UCSD-AML1 (cell line): ENCODE measurements at regions not wholly inside any gene's neighbourhood (a gene's known extent, or its start where the extent isn't known, plus 50 kb on each side); places are given as distances from the start of the nearest gene placed in this dataset.

Experiments used
- DNase-seq: peaks from one replicate; lab custom pipeline; 2025; ENCODE audit not compliant: unreplicated experiment; lab: John Stamatoyannopoulos, UW

DNA sequence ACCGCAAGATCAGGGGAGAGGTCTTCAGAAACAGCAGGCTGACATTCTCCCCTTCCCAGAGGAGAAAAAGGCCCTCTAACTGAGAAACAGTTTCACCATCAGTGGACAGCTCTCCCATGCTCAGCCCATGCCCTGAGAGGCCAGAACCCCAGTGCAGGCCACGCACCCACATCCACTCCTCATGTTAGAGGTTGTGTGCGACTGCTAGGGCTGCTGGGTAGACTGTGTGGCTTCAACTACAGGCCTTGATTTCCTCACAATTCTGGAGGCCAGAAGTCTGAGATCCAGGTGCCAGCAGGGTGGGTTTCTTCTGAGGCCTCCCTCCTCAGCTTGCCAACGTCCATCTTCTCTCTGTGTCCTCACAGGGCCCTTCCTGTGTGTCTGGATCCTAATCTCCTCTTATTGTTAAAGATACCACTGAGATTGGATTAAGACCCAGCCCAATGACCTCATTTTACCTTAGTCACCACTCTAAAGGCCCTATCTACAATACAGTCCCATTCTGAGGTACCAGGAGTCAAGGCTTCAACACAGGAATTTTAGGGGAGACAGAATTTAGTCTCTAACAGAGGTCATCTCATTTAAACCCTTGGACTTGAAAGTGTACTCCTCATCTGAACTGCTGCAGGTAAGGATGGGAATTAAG lies 67.7 kb upstream of the CD93 start:
- DNase-seq = no peak

DNA sequence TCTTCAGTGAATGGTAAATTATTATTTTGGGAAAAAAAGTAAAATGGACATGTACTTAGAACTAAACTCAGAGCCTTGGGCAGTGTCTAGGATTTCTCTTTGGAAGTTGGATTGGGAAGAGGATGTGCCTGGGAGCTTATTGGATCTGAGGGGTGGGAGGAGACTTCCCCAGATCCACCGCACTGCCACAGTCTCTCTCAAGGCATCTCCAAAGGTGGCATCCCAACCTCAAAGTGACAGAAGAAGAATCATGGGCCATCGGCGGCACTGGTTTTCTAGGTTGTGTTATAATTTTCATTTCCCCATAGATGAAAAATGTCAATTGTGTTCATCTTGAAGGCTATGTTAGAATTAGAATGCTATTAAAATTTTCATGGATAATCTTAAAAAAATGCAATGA lies 66.8 kb upstream of the CD93 start:
- DNase-seq = no peak

DNA sequence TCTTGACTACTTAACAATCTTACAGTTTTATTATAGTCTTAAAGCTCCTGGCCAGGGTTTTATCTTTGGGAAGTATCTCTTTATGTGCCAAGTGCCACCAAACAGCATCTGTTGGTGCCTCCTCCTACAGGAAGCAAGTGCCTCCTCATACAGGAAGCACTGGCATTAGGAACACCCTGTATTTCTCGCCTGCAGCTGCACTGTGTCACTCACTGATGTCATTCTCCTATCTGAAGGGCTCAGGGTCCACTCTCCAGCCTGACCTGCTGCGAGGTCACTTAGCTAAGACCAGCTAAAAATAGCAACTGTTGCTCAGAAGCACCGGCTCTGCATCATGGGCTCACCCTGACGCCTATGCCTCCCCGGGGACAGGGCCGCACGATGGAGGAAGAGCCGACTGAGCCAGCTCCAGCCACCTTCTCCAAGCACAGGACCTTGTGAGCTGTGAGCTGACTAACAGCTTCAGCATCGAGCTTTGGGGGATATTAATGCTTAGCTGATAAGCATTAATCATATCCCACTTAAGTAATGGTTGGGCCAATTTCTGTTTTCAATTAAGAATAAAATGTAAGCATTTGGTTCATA lies 66.3 kb upstream of the CD93 start:
- peak; percentile 60 for DNase-seq

DNA sequence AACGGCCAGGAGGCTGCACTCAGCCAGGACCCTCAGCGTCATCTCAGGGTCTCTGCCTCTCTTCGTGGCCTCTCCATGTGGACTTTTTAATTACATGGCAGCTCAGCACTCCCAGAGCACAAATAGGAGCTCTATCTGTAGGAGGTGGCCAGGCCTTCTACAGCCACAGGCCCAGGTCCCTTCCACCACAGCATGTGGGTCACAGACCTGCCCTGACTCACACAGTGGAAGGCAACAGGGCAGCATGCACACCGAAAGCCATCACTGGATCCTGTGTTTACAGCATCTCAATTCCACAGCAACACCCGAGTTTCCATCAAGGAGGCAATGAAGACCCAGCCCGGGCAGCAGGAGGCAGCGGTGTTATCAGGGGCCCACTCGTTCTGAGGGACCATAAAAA lies 65.8 kb upstream of the CD93 start:
- DNase-seq = no peak

DNA sequence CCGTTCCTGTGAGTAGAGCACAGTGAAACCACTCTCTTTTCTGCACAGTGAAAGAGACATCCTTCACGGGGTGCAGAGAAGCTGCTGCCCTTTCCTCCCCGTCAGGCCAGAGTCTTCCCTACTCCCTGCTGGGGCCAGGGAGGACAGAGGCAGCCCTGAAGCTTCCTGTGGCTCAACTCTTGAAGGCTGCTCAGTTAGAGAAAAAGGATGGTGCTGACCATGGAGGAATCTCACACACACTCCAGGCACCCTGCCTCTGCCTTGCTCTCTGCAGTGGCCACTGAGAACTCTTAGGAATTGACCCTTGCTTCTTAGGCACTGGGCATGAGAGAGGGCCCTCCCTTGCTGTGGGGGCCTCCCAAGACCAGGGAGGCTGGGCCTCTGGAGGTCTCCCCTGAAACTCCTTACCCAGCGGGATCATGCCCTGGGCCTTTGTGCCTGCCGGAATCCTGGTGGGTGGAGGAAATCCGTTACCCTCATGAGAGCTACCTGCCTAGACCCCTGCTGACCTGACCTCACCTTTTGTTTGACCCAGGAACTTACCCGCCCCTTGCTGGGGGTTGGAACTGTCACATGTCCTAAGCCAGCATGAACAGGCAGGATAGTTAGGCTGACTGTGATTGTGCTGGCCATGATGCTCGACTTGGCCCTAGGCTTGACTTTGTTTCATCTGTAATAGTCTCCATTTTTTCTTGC lies 65.0 kb upstream of the CD93 start:
- DNase-seq = no peak

DNA sequence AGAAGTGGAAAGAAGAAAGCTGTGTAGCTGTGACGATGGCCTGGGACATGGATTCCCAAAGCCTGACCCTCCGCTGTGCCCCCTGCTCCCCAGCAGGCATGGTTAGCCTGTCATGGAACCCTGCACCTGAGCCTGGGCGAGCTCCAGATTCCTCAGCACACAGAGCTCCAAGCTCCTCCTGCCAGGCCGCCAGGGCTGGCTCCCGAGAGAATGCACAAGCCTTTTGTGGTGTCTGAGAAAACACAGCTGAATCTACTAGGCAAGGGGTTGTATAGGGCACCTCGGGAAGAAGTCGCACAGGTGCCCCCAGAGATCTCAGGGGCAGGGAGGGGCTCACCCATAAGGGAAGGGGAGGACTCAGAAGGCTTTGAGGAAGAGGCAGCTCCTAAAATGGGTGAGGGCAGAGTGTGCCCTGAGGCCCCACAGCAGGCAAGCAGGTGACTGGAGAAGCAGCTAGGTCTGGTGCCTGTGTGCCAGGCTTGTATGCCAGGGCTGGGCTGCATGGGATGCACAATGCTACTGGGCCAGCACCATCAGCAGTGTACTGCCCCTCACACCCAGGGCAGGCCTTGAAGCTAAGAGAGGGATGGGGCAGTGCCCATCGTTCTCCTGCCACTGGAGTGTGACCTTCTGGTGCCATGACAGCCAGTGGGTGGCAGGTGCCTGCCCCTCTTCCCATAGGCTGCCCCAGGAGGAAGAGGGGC lies 64.3 kb upstream of the CD93 start:
- no peak for DNase-seq

DNA sequence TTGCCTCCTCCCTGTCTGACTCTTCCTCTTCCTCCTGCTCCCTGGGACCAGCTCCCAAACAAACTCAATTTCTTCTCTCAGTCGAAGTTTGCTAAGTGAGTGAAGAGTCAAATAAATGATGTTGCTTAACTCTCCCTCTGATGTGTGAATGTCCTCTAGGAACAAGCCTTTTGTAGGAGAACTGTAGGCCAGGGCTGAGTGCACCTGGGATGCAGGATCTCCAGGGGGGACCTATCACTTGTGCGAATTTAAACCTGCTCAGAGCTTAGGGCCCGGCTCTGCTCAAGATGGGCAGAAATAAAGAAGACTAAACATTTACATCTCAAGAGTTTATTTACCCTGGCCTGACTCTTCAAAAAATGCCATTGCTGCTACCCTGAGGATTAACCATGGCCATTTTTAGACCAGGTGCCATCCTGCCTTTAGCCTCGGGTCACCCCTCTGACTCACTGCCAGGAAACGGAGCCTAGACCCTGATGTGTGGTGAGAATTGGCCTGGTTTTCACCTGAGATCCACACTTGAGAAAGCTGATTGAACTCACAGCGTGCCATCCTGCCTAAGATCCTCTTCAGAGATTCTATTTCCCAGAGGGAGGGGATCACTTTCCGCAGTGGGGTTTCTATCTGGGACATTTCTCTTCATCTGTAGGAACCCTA lies 63.6 kb upstream of the CD93 start:
- DNase-seq = no peak

DNA sequence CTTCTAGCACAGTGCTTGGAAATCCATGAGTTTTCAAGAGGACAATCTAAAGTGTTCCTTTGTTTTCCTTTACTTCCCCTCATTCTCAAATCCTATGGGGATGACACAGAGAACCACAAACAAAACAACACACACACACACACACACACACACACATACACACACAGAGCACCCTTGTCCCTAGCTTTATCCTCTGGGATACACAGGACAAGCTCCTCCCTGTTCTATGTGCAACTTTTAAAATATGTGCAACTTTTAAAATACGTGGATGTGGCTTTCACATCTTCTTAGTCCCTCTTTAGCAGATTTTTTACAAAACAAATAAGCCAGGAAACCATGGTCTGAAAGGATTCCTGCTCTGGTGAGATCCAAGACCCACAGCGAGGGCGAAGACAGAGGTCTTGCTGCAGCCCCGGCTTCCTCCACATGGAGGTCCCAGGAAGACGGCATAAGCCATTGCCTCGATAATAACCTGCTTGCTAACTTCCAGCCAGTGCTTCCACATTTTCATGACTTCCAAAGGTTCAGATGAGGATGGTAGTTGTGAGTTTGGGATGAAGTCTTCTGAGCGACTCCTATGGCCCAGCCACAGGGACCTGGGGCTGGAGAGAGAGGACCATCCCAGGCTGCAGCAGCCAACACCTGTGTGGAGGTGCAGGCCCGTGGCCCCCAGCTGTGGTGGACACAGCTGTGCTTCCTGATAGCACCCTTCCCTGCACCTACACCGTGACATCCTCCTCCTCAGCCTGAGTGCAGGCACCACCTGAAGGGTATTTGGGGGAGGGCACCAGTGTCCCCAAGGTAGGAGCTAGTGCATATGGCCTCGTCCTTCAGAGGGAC lies 62.8 kb upstream of the CD93 start:
- DNase-seq = no peak

DNA sequence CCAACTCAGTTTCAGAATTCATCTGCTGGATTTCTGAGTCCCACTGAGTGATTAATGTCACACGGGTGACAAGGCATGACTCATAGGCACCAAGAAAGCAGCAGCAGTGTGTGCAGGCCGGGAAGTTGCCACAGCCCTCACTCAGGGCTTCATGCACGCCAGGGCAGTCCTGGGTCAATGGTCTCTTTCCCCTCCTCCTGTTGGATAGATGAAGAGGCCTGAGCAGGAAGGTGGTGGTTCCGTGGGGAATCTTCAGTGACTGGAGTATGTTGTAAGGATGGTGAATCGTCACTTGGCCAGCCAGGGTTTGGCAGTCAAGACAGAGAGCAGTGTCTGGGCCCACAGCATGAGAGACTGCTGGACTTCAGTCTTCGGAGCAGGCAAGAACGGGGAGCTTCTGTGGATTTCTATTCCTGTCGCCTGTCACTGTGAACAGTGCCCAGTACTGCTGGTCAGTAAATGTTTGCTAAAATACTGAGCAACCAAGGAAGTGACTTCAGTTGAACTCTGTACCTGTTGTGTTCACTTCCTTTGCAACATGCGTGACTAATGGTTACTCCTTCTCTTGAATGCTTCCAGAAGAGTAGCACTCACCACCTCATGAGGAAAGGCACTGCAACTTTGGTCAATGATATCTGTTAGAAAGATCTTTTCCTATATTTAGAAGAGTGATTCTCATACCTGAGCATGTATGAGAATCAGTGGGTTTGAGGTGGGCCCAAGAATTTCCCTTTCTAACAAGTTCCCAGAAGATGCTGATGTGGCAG lies 62.0 kb upstream of the CD93 start:
- peak; percentile 60 for DNase-seq

DNA sequence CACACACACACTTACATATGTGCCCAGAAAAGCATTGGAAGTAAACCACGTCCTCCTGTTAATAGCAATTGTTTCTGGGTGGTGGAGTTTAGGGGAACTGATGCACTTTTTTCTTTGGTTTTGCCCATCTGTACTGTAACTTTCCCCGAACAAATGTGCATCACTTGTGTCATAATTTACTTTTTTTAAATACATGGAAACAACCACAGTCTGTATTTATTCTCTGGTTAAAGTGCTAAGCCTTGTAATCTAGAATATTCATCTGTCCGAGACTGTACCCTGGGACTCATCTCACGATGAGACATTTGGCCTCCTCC lies 61.5 kb upstream of the CD93 start:
- DNase-seq = no peak

DNA sequence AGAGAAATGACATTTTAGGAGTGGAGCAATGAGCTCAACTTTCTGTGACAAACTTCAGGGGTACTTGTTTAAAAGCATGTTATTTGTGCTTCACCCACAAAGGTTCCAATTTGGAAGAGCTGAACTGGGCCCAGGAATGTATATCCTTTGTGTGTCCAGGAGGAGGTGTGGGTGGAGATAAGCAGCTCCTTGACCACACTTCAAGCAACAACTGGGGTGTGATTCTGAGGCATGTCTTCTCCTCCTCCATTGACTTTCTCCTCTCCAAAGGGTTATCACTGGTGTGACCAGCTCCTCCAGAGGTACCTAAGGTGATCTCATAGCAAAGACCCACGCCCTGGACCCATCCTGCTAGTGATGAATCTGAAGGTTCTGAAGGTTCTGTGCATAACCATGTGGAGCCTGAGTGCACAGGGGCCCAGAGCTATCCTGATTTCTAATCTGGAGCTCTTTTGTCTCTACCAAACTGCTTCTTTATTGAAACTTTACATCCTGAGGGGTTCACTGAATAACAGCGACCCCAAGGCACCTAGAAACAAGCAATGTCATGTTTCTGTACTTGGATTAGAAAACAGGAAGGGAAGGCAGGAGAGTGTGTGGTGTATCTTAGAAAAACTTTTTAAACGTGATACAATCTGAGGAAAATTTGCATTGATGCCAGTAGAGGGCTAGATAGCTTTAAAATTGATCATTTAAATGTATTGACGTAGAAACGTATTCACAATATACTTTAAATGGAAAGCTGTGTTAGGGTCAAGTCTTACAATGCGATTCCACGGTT lies 60.9 kb upstream of the CD93 start:
- DNase-seq = no peak

DNA sequence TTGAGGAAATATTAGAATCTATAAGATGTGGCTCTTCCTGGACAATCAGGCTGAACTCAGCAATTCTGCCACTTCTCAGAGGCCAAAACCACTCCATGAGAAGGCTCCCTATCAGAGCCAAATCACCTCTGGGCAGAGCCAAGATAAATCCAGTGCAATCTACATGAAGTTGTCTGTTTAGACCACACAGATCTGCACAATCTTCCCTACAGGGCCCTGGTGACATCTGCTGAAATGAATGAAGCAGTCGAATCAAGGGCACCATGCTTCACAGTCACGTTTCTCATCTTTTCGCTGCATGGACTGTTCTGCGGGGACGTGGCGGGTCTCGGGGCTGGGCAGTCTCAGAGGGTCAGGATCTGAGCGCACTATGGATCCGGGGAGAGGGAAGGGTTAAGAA lies 60.1 kb upstream of the CD93 start:
- no peak for DNase-seq

DNA sequence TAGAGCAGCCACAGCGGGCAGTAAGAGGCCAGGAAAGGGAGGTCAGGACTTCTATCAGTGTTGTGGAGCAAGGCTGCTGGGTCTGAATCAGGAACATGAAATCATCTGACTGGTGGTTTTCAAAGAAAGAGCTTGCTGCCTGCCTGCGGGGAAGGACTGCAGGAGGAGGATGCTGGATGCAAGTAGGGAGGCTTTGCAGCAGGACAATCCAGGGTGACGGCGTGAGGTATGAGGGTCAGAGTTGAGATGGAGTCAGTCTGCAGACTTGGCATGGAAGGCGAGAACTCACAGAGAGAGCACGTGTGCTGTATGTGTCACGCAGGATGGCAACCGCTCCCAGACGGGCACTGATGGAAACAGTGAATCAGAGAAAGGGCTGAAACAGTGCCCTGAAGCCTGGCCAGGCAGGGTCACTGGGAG lies 59.2 kb upstream of the CD93 start:
- no peak for DNase-seq

DNA sequence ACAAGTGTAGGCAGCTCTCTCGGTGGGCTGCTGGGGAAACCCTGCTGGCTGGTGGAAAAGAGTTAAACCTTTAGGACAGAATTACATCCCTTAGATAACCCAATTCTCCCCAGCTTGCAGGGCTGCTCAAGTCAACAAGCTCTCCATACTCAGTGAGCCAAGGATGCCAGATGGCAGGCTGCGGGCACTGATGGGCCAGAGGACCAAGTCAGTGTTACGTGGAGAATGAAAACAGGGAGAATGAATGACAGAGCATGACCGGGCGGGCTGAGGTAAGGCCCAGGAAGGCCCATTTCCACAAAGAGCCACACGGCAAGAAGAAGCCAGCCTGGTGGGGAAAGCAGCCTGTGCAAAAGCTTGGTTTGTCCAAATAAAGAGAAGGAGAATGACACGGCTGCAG lies 58.7 kb upstream of the CD93 start:
- no peak for DNase-seq

DNA sequence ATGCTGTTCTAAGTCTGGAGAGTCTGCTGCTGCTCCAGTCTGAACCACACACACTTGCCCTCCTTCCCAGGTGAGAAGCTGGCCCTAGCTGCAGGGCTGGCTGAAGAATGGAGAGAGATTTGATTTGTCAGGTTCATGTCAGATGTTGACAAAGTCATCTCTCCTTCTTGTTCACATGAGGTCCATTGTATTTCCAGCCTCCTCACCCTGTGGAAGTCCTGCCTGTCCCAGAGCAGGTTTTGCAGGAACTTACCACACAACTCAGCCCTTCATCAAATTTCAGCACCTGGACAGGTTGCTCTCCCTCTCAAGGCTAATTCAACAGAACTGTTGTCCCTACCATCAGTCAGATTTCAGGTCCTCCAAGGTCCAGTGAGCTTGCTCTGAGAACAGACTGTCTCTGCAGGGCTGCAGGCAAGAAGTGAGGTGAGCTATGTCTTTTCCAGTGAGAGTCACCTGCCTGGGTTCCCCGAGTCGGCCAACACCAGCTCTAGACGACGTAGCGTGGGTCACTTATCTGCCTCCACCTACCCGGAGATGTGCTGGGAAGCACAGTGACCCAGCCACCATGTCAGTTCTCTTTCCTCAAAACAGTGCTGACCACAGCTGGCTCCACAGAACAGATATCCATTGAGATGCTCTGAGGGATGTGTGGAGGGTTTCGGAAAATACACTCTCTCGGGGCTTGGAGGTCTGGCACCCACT lies 58.0 kb upstream of the CD93 start:
- DNase-seq = no peak

DNA sequence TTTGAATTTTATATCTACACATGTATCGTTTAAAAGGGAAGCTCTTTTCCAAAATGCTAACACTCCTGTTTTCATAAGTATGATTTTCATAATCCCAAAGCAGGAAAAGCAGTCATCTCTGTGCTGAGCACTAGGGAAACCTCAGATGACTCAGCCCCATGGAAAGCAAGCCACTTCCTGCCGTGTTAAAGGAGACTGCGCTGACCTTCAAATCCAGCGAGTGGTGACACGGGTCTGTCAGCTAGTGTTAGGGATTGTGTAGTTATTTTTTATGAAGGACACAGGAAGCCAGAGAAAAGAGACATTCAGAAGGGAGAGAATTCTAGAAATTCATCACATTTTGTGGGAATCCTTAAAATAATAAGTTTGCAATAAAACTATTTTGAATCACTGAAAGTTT lies 57.0 kb upstream of the CD93 start:
- peak; percentile 54 for DNase-seq

DNA sequence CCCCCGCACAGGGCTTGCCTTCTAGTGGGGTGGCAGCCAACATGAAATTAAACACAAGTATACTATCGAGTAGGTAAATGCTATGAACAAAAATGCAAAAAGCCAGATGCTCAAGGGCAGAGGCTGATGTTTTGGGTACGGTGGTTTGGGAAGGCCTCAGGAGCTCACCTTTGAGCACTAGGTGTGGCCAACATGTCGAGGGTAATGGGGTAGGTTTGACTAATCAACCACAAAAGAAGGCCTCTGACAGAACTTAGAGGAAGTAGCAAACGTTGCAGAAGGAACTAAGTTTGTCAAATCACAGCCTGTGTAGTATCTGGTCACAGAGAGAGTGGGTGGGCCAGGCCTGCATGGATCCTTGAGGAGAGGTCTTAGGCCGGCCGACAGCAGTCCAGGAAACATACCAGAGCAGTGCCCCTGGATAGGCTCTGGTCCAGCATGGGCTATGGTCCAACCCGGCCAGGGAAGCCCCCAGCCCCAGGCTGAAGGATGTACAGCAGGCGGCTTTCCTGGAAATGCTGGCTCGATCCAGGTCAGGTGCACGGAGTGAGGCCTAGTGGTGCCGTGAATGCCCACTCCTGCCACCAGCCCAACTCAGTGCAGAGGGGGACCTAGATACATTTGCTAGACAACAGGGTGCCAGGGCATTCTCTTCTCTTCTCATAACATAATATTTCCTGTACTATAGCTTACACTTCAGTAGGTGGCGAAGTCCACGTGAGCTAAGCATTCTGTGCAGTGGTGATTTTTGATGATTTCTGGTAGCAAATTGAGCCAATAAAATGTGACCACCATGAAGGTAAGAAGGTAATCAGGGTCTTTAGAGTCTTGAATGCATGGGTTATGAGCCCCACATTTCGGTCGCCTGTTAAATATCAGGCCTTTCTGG lies 56.3 kb upstream of the CD93 start:
- no peak for DNase-seq
